Neural crest cell (in vitro differentiated cells): ENCODE measurements at regions not wholly inside any gene's neighbourhood (a gene's known extent, or its start where the extent isn't known, plus 50 kb on each side); places are given as distances from the start of the nearest gene placed in this dataset.

Source experiments
- DNase-seq: peaks from one replicate; pipeline ENCODE4 v3.0.0; 2021; ENCODE audit warnings: low read depth, mixed read lengths, low spot score
- H3K27ac Mint-ChIP-seq: one replicate; pipeline ENCODE4 v1.8.0; 2021; ENCODE audit warnings: mild to moderate bottlenecking, mixed read lengths; ENCODE audit not compliant: unreplicated experiment
- H3K27me3 Mint-ChIP-seq: 2 replicates; pipeline ENCODE4 v1.8.0; 2021; ENCODE audit warnings: low read depth, mild to moderate bottlenecking, mixed read lengths
- H3K36me3 Mint-ChIP-seq: 2 replicates; pipeline ENCODE4 v1.8.0; 2021; ENCODE audit warnings: low read depth, mild to moderate bottlenecking, mixed read lengths
- H3K4me1 Mint-ChIP-seq: 2 replicates; pipeline ENCODE4 v1.8.0; 2021; ENCODE audit warnings: mixed read lengths
- H3K4me3 Mint-ChIP-seq: one replicate; pipeline ENCODE4 v1.8.0; 2021; ENCODE audit warnings: mild to moderate bottlenecking, mixed read lengths
- H3K9me3 Mint-ChIP-seq: 2 replicates; pipeline ENCODE4 v1.8.0; 2021; ENCODE audit warnings: mixed read lengths
- CTCF ChIP-seq: fragments of 200-600 bp; sonication (generic); conservative IDR thresholded peaks from 2 replicates; pipeline ENCODE4 v1.5.0; 2021; ENCODE audit warnings: antibody characterized with exemption, mild to moderate bottlenecking

GRCh38 chr10:52440612-52441285 is 126.7 kb downstream of the DKK1 start:
- Mint-ChIP-seq H3K27me3 (no peaks in the 10 kb centered on the region), H3K27ac (no peak overlapping the region), H3K4me1 (peaks cover 8% of the 10 kb centered on the region), H3K9me3 (no peaks in the 10 kb centered on the region), H3K4me3 (no peak overlapping the region), H3K36me3 (no peaks in the 10 kb centered on the region)
- no peak for DNase-seq
- no peak for TF ChIP-seq CTCF

- Mint-ChIP-seq H3K27me3 (no peaks in the 10 kb centered on the region), H3K9me3 (no peaks in the 10 kb centered on the region), H3K36me3 (no peaks in the 10 kb centered on the region), H3K4me3 (no peak overlapping the region), H3K4me1 (peaks cover 8% of the 10 kb centered on the region), H3K27ac (no peak overlapping the region)
- no peak for TF ChIP-seq CTCF
- DNase-seq = no peak
Observed at GRCh38 chr10:52442576-52442975, 128.5 kb downstream of the DKK1 start.

- Mint-ChIP-seq H3K36me3 (no peaks in the 10 kb centered on the region), H3K4me1 (peaks cover 8% of the 10 kb centered on the region), H3K4me3 (no peak overlapping the region)
Observed at GRCh38 chr10:52443419-52444388, 129.6 kb downstream of the DKK1 start.

GRCh38 chr10:52446391-52446790 is 132.3 kb downstream of the DKK1 start:
- no peak for TF ChIP-seq CTCF
- no peak for DNase-seq
- H3K9me3 Mint-ChIP-seq = no peaks in the 10 kb centered on the region
- no peaks in the 10 kb centered on the region for H3K27me3 Mint-ChIP-seq
- peaks cover 8% of the 10 kb centered on the region for H3K4me1 Mint-ChIP-seq
- no peak overlapping the region for H3K4me3 Mint-ChIP-seq
- no peaks in the 10 kb centered on the region for H3K36me3 Mint-ChIP-seq
- no peak overlapping the region for H3K27ac Mint-ChIP-seq

More at GRCh38 chr10:52443419-52444388, 129.6 kb downstream of the DKK1 start:
- DNase-seq = no peak
- H3K27ac Mint-ChIP-seq = peak overlapping the region; percentile 86
- no peaks in the 10 kb centered on the region for H3K9me3 Mint-ChIP-seq
- H3K27me3 Mint-ChIP-seq = no peaks in the 10 kb centered on the region
- no peak for TF ChIP-seq CTCF

- no peak overlapping the region for H3K4me3 Mint-ChIP-seq
- H3K36me3 Mint-ChIP-seq = no peaks in the 10 kb centered on the region
- no peaks in the 10 kb centered on the region for H3K27me3 Mint-ChIP-seq
- no peak for TF ChIP-seq CTCF
- peaks cover 13% of the 10 kb centered on the region for H3K4me1 Mint-ChIP-seq
- H3K27ac Mint-ChIP-seq = no peak overlapping the region
- DNase-seq = no peak
- H3K9me3 Mint-ChIP-seq = no peaks in the 10 kb centered on the region
Observed at GRCh38 chr10:52447931-52448353, 133.9 kb downstream of the DKK1 start.
